ENCODE measurements at regions not wholly inside any gene's neighbourhood (a gene's known extent, or its start where the extent isn't known, plus 50 kb on each side); places are given as distances from the start of the nearest gene placed in this dataset.

GRCh38 chr13:62210951-62211350, 795.3 kb upstream of the PCDH20 start:
- H3K9me3 ChIP-seq, result no peaks in the 10 kb centered on the region
- H3K4me3 ChIP-seq, result no peak overlapping the region
- no peaks in the 10 kb centered on the region for H3K36me3 ChIP-seq
- TF ChIP-seq CTCF (IDR thresholded peaks at IDR 0.05), result no peak
- no peak for TF ChIP-seq POLR2A (IDR thresholded peaks at IDR 0.05)
- TF ChIP-seq EP300 (IDR thresholded peaks at IDR 0.05), result no peak
- TF ChIP-seq POLR2AphosphoS5 (IDR thresholded peaks at IDR 0.05), result no peak
- no peaks in the 10 kb centered on the region for H3K4me1 ChIP-seq
- H3K27me3 ChIP-seq, result no peaks in the 10 kb centered on the region
- DNase-seq (ENCODE audit: low spot score in 2 of 2), result no peak
- no peak overlapping the region for H3K27ac ChIP-seq
- 74% methylated on average over 3 of the region's 3 CpGs for WGBS

- H3K9me3 ChIP-seq, result no peaks in the 10 kb centered on the region
Observed at GRCh38 chr13:62209529-62209928, 793.9 kb upstream of the PCDH20 start.

GRCh38 chr13:62207388-62207787, 791.7 kb upstream of the PCDH20 start:
- H3K4me3 ChIP-seq, result no peak overlapping the region
- no peaks in the 10 kb centered on the region for H3K4me1 ChIP-seq
- no peaks in the 10 kb centered on the region for H3K36me3 ChIP-seq
- TF ChIP-seq POLR2A (IDR thresholded peaks at IDR 0.05), result no peak
- TF ChIP-seq EP300 (IDR thresholded peaks at IDR 0.05), result no peak
- no peak for TF ChIP-seq POLR2AphosphoS5 (IDR thresholded peaks at IDR 0.05)
- no peak for TF ChIP-seq CTCF (IDR thresholded peaks at IDR 0.05)
- no peak for DNase-seq (ENCODE audit: low spot score in 2 of 2)
- H3K27me3 ChIP-seq, result no peaks in the 10 kb centered on the region
- H3K27ac ChIP-seq, result no peak overlapping the region
- WGBS, result 81% methylated on average over 2 of the region's 2 CpGs
- no peaks in the 10 kb centered on the region for H3K9me3 ChIP-seq

More at GRCh38 chr13:62209529-62209928, 793.9 kb upstream of the PCDH20 start:
- Histone ChIP-seq H3K27ac (no peak overlapping the region), H3K4me3 (no peak overlapping the region), H3K4me1 (no peaks in the 10 kb centered on the region), H3K36me3 (no peaks in the 10 kb centered on the region), H3K27me3 (no peaks in the 10 kb centered on the region)
- WGBS, result 52% methylated on average over 10 of the region's 10 CpGs
- TF ChIP-seq POLR2AphosphoS5 (IDR thresholded peaks at IDR 0.05), result no peak
- TF ChIP-seq CTCF (IDR thresholded peaks at IDR 0.05), result no peak
- no peak for TF ChIP-seq POLR2A (IDR thresholded peaks at IDR 0.05)
- TF ChIP-seq EP300 (IDR thresholded peaks at IDR 0.05), result no peak
- no peak for DNase-seq (ENCODE audit: low spot score in 2 of 2)

GRCh38 chr13:62206165-62206564, 790.5 kb upstream of the PCDH20 start:
- Histone ChIP-seq H3K4me1 (no peaks in the 10 kb centered on the region), H3K27me3 (no peaks in the 10 kb centered on the region), H3K4me3 (no peak overlapping the region), H3K27ac (no peak overlapping the region), H3K36me3 (no peaks in the 10 kb centered on the region), H3K9me3 (no peaks in the 10 kb centered on the region)
- TF ChIP-seq EP300 (IDR thresholded peaks at IDR 0.05) (no peak), POLR2A (IDR thresholded peaks at IDR 0.05) (no peak), POLR2AphosphoS5 (IDR thresholded peaks at IDR 0.05) (no peak), CTCF (IDR thresholded peaks at IDR 0.05) (no peak)
- DNase-seq (ENCODE audit: low spot score in 2 of 2), result no peak

- H3K4me1 ChIP-seq, result no peaks in the 10 kb centered on the region
- 69% methylated on average over 3 of the region's 3 CpGs for WGBS
- no peaks in the 10 kb centered on the region for H3K27me3 ChIP-seq
- H3K4me3 ChIP-seq, result no peak overlapping the region
- H3K36me3 ChIP-seq, result no peaks in the 10 kb centered on the region
- TF ChIP-seq EP300 (IDR thresholded peaks at IDR 0.05) (no peak), POLR2AphosphoS5 (IDR thresholded peaks at IDR 0.05) (no peak)
- no peak overlapping the region for H3K27ac ChIP-seq
- DNase-seq (ENCODE audit: low spot score in 2 of 2), result no peak
- H3K9me3 ChIP-seq, result no peaks in the 10 kb centered on the region
Observed at GRCh38 chr13:62205273-62205672, 789.6 kb upstream of the PCDH20 start.

GRCh38 chr13:62194371-62194770, 778.7 kb upstream of the PCDH20 start:
- WGBS, result 76% methylated on average over 3 of the region's 3 CpGs
- H3K27ac ChIP-seq, result no peak overlapping the region
- H3K27me3 ChIP-seq, result no peaks in the 10 kb centered on the region
- no peak for DNase-seq (ENCODE audit: low spot score in 2 of 2)
- no peaks in the 10 kb centered on the region for H3K36me3 ChIP-seq
- H3K9me3 ChIP-seq, result no peaks in the 10 kb centered on the region
- TF ChIP-seq CTCF (IDR thresholded peaks at IDR 0.05) (no peak), POLR2AphosphoS5 (IDR thresholded peaks at IDR 0.05) (no peak), POLR2A (IDR thresholded peaks at IDR 0.05) (no peak), EP300 (IDR thresholded peaks at IDR 0.05) (no peak)
- no peaks in the 10 kb centered on the region for H3K4me1 ChIP-seq
- H3K4me3 ChIP-seq, result no peak overlapping the region

Data from suprapubic skin (tissue), 4 donors.